Memory B cell (primary cell): ENCODE measurements at regions not wholly inside any gene's neighbourhood (a gene's known extent, or its start where the extent isn't known, plus 50 kb on each side); places are given as distances from the start of the nearest gene placed in this dataset.

Experiments
- ATAC-seq: fragments of 150-1000 bp; cut with Tn5 transposase; 2 replicates; pipeline ENCODE4 v1.10.0; 2021; ENCODE audit warnings: low read depth, mild to moderate bottlenecking, moderate library complexity
- DNase-seq, 2 donors: peaks; one replicate each; pipeline ENCODE4 v3.0.0; 2022; ENCODE audit warnings: low spot score in 2 of 2
- H3K27ac Mint-ChIP-seq: one replicate; pipeline ENCODE4 v1.8.0; 2022; ENCODE audit warnings: mild to moderate bottlenecking, moderate library complexity, mixed read lengths
- H3K27me3 Mint-ChIP-seq: one replicate; pipeline ENCODE4 v1.8.0; 2022; ENCODE audit warnings: mixed read lengths
- H3K36me3 Mint-ChIP-seq: one replicate; pipeline ENCODE4 v1.8.0; 2022; ENCODE audit warnings: mild to moderate bottlenecking, mixed read lengths
- H3K4me1 Mint-ChIP-seq: one replicate; pipeline ENCODE4 v1.8.0; 2022; ENCODE audit warnings: mixed read lengths
- H3K4me3 Mint-ChIP-seq: one replicate; pipeline ENCODE4 v1.8.0; 2022; ENCODE audit warnings: mild to moderate bottlenecking, moderate library complexity, mixed read lengths
- H3K9me3 Mint-ChIP-seq: one replicate; pipeline ENCODE4 v1.8.0; 2022; ENCODE audit warnings: mixed read lengths

- Mint-ChIP-seq H3K4me3 (no peak overlapping the region), H3K27me3 (no peaks in the 10 kb centered on the region), H3K27ac (no peak overlapping the region)
Measured at GRCh38 chr4:95979961-95980876, 140.3 kb downstream of the PDHA2 start.

GRCh38 chr4:95980877-95981360 lies 141.0 kb downstream of the PDHA2 start:
- ATAC-seq: no peak
- no peaks in the 10 kb centered on the region for H3K27me3 Mint-ChIP-seq
- H3K36me3 Mint-ChIP-seq: no peaks in the 10 kb centered on the region

More at GRCh38 chr4:95979961-95980876, 140.3 kb downstream of the PDHA2 start:
- H3K36me3 Mint-ChIP-seq: no peaks in the 10 kb centered on the region
- no peaks in the 10 kb centered on the region for H3K4me1 Mint-ChIP-seq
- no peak for DNase-seq
- peaks cover 4% of the 10 kb centered on the region for H3K9me3 Mint-ChIP-seq
- no peak for ATAC-seq

GRCh38 chr4:95981591-95981990 lies 141.7 kb downstream of the PDHA2 start:
- Mint-ChIP-seq H3K27me3 (no peaks in the 10 kb centered on the region), H3K36me3 (no peaks in the 10 kb centered on the region), H3K4me1 (no peaks in the 10 kb centered on the region), H3K27ac (no peak overlapping the region), H3K4me3 (no peak overlapping the region), H3K9me3 (peaks cover 4% of the 10 kb centered on the region)
- DNase-seq (no peak), ATAC-seq (no peak)

More at GRCh38 chr4:95980877-95981360, 141.0 kb downstream of the PDHA2 start:
- Mint-ChIP-seq H3K4me1 (no peaks in the 10 kb centered on the region), H3K4me3 (no peak overlapping the region), H3K9me3 (peaks cover 4% of the 10 kb centered on the region), H3K27ac (no peak overlapping the region)
- DNase-seq: no peak

DNA sequence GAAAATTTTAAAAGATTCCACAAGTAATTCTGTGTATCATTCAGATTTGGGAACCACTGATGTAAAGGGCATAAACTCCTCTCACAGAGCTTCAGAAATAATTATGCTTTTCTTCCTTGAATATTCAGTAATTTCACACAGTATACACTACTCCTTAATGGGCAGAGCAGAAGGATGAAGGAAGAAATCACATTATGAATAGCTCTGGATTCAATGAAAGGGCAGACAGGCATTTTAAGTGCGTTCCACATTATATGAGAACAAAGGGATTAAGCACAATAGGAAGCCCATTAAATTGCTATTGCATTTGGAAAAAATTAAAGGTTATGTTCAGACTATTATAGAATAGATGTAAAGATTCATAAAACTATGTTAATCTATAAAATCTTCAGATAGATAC lies 142.6 kb downstream of the PDHA2 start:
- ATAC-seq (no peak), DNase-seq (no peak)
- Mint-ChIP-seq H3K4me3 (no peak overlapping the region), H3K27me3 (no peaks in the 10 kb centered on the region), H3K36me3 (no peaks in the 10 kb centered on the region), H3K9me3 (peaks cover 4% of the 10 kb centered on the region), H3K27ac (no peak overlapping the region), H3K4me1 (no peaks in the 10 kb centered on the region)

DNA sequence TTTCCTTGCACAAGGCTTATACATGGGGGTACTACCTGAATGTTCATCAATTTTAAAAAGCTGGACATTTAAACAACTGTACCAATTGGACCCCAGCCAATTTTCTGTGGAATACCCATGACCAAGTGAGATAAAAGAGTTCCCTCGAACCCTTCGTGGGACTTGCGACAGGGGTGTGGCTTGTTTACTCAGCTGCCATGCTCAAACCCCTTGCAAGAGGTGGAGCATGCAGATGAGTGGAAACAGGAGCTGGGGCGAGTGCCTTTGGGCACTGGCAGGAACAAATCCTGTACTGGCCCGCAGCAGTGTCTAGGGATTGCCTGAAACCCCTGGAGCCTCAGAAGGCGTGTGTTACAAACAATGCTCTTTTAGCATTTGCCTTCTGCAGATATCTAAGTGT lies 144.2 kb downstream of the PDHA2 start:
- Mint-ChIP-seq H3K9me3 (peaks cover 4% of the 10 kb centered on the region), H3K36me3 (no peaks in the 10 kb centered on the region), H3K27me3 (no peaks in the 10 kb centered on the region), H3K4me1 (no peaks in the 10 kb centered on the region), H3K27ac (no peak overlapping the region), H3K4me3 (no peak overlapping the region)
- DNase-seq: no peak
- no peak for ATAC-seq

DNA sequence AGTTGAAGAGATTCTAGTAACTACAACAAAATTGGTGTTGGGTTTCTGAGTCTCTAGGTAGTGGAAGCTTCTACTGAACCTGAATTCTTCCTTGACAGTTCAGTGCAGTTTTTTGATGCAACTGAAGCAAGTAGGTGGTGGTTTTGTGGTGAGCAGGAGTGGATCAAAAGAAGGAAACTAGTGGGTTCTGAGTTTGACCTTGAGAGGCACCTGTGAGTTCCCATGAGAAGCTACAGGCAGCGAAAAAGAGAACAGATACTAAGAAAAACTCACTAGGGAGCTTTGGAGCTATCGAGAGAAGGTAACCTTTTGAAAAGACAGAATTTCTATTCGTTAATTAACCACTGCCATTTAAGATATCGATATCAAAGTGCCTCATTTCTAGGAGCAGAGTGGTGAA lies 145.2 kb downstream of the PDHA2 start:
- Mint-ChIP-seq H3K4me3 (no peak overlapping the region), H3K9me3 (peaks cover 1% of the 10 kb centered on the region), H3K4me1 (no peaks in the 10 kb centered on the region), H3K27me3 (no peaks in the 10 kb centered on the region), H3K36me3 (no peaks in the 10 kb centered on the region), H3K27ac (no peak overlapping the region)
- DNase-seq (no peak), ATAC-seq (no peak)

- H3K4me1 Mint-ChIP-seq: no peaks in the 10 kb centered on the region
- no peak overlapping the region for H3K27ac Mint-ChIP-seq
- H3K36me3 Mint-ChIP-seq: no peaks in the 10 kb centered on the region
- peaks cover 1% of the 10 kb centered on the region for H3K9me3 Mint-ChIP-seq
- H3K4me3 Mint-ChIP-seq: no peak overlapping the region
- no peak for ATAC-seq
- DNase-seq: no peak
- no peaks in the 10 kb centered on the region for H3K27me3 Mint-ChIP-seq
Measured at GRCh38 chr4:95985791-95986550, 146.1 kb downstream of the PDHA2 start.

- ATAC-seq: no peak
- no peak overlapping the region for H3K4me3 Mint-ChIP-seq
- no peak for DNase-seq
- H3K27ac Mint-ChIP-seq: no peak overlapping the region
- H3K4me1 Mint-ChIP-seq: no peaks in the 10 kb centered on the region
- H3K36me3 Mint-ChIP-seq: no peaks in the 10 kb centered on the region
- no peaks in the 10 kb centered on the region for H3K27me3 Mint-ChIP-seq
- peaks cover 1% of the 10 kb centered on the region for H3K9me3 Mint-ChIP-seq
Measured at GRCh38 chr4:95987851-95988250, 148.0 kb downstream of the PDHA2 start.

GRCh38 chr4:95998311-95998710 lies 158.4 kb downstream of the PDHA2 start:
- Mint-ChIP-seq H3K4me1 (no peaks in the 10 kb centered on the region), H3K27ac (no peak overlapping the region)

DNA sequence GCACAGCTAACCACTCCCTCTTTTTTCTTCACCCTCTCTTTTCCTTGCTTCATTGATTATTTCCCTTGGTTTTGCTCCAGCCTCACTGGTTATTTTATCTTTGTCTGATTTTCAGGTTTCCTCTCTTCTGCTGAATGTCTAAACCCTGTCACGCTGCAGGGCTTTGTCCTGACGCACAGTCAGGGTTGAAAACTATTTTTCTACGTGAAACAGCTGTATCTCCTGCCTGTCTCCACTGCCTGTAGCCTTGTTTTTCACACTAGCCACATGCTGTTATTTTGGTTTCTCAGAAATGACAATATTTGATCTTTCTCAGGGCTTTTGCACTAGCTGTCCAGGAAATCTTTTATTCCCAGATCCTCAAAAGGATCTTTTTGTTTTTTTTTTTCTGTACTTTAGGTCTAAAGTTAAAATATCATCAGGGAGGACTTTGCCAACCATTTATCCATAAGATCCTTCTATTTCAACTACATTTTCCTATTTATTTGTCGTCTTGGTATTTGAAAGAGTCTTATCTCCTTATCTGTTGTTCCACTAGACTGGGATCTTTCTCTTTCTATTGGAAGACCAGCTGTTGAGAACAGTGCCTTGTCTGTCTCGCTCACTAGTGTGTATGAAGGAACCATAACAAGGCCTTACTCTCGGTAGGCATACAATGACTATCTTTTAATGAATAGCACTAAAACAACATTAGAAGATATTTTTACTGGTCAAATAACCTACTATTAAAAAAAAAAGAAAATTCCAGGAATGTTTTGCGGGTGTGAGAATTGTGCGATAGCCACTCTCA lies 164.3 kb downstream of the PDHA2 start:
- Mint-ChIP-seq H3K36me3 (no peaks in the 10 kb centered on the region), H3K27me3 (no peaks in the 10 kb centered on the region), H3K9me3 (peaks cover 2% of the 10 kb centered on the region), H3K4me3 (no peak overlapping the region), H3K27ac (no peak overlapping the region), H3K4me1 (no peaks in the 10 kb centered on the region)
- no peak for DNase-seq
- no peak for ATAC-seq

More at GRCh38 chr4:95998311-95998710, 158.4 kb downstream of the PDHA2 start:
- H3K9me3 Mint-ChIP-seq: peaks cover 3% of the 10 kb centered on the region
- no peak overlapping the region for H3K4me3 Mint-ChIP-seq
- H3K36me3 Mint-ChIP-seq: peaks cover 1% of the 10 kb centered on the region
- ATAC-seq: no peak
- DNase-seq: no peak
- no peaks in the 10 kb centered on the region for H3K27me3 Mint-ChIP-seq

DNA sequence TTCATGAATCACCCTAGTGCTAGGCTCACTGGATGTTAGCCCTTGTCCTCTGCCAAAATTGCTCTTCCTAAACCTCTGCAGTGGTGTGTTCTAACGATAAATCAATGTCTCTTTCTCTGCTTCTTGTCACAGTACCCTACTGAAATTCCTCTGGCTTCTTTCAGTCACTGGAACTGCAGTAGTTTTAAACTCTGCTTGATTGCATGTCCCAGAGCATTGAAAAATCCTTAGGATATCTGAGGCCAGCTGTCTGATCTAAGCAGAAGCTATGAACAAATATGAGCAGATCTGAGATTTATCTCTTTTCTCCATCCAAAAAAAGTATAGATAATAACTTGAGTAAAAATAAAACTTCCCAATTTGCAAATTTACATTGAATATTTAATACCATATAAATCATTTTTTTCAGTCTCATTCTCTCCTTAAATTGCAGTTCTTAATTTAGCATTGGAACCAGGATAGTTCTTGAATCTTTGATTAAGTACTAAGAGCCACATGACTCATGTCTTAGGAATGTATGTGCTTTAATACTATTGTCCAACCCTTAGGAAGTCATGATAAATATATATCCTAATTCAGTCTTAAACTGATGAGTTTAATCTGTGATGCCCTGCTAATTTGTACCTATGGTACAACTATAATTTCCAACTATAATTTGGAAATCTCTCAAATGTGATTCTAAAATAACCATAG lies 169.7 kb downstream of the PDHA2 start:
- Mint-ChIP-seq H3K36me3 (no peaks in the 10 kb centered on the region), H3K9me3 (no peaks in the 10 kb centered on the region), H3K4me3 (no peak overlapping the region), H3K27ac (no peak overlapping the region), H3K4me1 (no peaks in the 10 kb centered on the region), H3K27me3 (no peaks in the 10 kb centered on the region)
- DNase-seq (no peak), ATAC-seq (no peak)

DNA sequence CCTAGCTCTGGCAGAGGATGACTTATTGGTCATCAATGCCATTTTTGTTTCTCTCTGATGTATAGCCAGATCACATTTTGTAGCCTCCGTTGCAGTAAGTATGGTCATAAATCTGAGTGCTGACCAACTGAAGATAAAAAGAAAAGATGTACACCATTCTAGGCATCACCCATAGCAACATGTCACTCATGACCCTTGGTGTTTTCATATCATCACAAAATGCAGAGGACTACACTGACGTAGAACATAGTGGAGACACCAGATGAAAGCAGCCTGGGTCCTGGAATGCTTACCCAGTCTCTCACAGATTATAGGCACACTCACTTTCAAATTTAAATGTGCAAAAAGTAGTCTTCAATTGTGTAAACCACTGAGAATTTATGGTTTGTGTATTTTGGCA lies 172.8 kb downstream of the PDHA2 start:
- H3K36me3 Mint-ChIP-seq: no peaks in the 10 kb centered on the region
- H3K27ac Mint-ChIP-seq: no peak overlapping the region

GRCh38 chr4:96016634-96017299 lies 176.9 kb downstream of the PDHA2 start:
- no peak for DNase-seq
- peaks cover 3% of the 10 kb centered on the region for H3K9me3 Mint-ChIP-seq
- H3K27ac Mint-ChIP-seq: no peak overlapping the region
- no peaks in the 10 kb centered on the region for H3K4me1 Mint-ChIP-seq
- H3K27me3 Mint-ChIP-seq: no peaks in the 10 kb centered on the region
- H3K36me3 Mint-ChIP-seq: no peaks in the 10 kb centered on the region
- H3K4me3 Mint-ChIP-seq: no peak overlapping the region
- ATAC-seq: no peak

More for the DNA sequence above, 172.8 kb downstream of the PDHA2 start:
- no peak for ATAC-seq
- H3K27me3 Mint-ChIP-seq: no peaks in the 10 kb centered on the region
- H3K9me3 Mint-ChIP-seq: no peaks in the 10 kb centered on the region
- H3K4me3 Mint-ChIP-seq: no peak overlapping the region
- no peak for DNase-seq
- H3K4me1 Mint-ChIP-seq: no peaks in the 10 kb centered on the region
